Rectal smooth muscle tissue (tissue), 1 donor: ENCODE measurements at regions not wholly inside any gene's neighbourhood (a gene's known extent, or its start where the extent isn't known, plus 50 kb on each side); places are given as distances from the start of the nearest gene placed in this dataset.

ENCODE experiments used
- H3K27ac ChIP-seq: one replicate; pipeline ENCODE4 v1.7.0; 2013; ENCODE audit warnings: low read depth, low read length, inconsistent platforms
- H3K27me3 ChIP-seq: one replicate; pipeline ENCODE4 v1.7.0; 2013; ENCODE audit warnings: low read length; ENCODE audit not compliant: control insufficient read depth, insufficient read depth
- H3K36me3 ChIP-seq: one replicate; pipeline ENCODE4 v1.7.0; 2013; ENCODE audit warnings: low read length; ENCODE audit not compliant: control insufficient read depth, insufficient read depth
- H3K4me1 ChIP-seq: one replicate; pipeline ENCODE4 v1.7.0; 2013; ENCODE audit warnings: low read length; ENCODE audit not compliant: control insufficient read depth, insufficient read depth
- H3K4me3 ChIP-seq: one replicate; pipeline ENCODE4 v1.7.0; 2013; ENCODE audit warnings: low read length
- H3K9ac ChIP-seq: one replicate; pipeline ENCODE4 v1.7.0; 2013; ENCODE audit warnings: low read length

DNA sequence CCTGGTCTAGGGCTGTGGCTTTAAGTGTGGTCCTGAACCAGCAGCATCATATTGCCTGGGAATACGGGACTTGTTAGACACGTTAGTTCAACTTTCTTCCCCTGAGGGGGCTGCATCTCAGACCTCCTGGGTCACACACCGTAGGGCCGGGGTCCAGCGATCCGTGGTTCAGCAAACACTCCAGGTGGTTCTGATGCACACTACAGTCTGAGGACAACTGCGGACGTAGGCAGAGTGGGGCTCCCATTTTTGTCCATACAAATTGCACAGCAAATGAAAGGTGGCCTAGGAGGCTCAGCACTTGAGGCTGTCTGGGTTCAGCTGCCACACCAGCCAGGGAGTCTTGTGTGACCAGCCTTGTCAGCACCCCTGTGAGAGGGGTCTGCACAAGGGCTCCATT, 233.1 kb downstream of the QKI start:
- Histone ChIP-seq H3K27ac (no peak overlapping the region), H3K9ac (no peak overlapping the region), H3K4me1 (no peaks in the 10 kb centered on the region), H3K4me3 (no peak overlapping the region), H3K36me3 (no peaks in the 10 kb centered on the region), H3K27me3 (no peaks in the 10 kb centered on the region)

DNA sequence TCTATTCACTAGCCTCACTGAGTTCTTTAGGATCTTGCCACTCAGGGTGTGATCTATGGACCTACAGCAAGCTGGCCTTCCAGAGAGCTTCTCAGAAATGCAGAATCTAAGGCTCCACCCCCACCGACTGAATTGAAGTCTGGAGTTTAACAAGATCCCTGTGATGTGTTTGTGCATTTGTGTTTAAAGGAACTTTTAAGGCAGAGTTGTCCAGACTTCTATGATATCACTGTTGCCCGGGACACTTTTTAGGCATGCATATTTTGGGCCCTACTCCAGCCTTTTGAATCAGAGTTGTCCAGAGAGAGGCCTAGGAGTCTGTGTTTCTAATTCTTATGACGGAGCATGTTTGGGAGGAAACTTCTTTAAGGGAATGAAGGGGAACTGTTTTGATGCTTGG, 232.3 kb downstream of the QKI start:
- Histone ChIP-seq H3K36me3 (no peaks in the 10 kb centered on the region), H3K9ac (no peak overlapping the region), H3K27me3 (no peaks in the 10 kb centered on the region), H3K4me1 (no peaks in the 10 kb centered on the region), H3K4me3 (no peak overlapping the region), H3K27ac (no peak overlapping the region)

GRCh38 chr6:163646133-163646532, 231.6 kb downstream of the QKI start:
- H3K4me3 ChIP-seq: no peak overlapping the region
- H3K27me3 ChIP-seq: no peaks in the 10 kb centered on the region
- no peak overlapping the region for H3K9ac ChIP-seq
- H3K36me3 ChIP-seq: no peaks in the 10 kb centered on the region
- no peaks in the 10 kb centered on the region for H3K4me1 ChIP-seq
- H3K27ac ChIP-seq: no peak overlapping the region

DNA sequence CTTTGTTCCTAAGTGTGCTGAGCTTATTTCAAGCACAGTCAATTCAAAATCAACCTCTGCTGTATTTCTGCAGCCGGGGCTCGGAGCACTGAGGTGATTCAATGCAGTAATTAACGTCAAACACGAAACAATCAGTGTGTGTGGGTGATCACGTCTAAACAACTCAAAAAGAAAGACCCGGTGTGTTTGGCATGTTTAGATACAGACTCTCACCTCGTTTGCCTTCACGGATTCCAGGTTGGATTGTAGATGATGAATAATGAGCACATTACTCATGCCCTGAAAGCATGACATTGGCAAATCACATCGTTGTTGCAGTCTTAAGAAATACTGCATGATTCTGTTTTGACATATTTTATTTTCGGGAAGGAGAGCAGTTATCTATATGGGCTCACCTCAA, 231.0 kb downstream of the QKI start:
- no peak overlapping the region for H3K27ac ChIP-seq
- no peak overlapping the region for H3K4me3 ChIP-seq
- H3K36me3 ChIP-seq: no peaks in the 10 kb centered on the region
- H3K27me3 ChIP-seq: no peaks in the 10 kb centered on the region
- no peak overlapping the region for H3K9ac ChIP-seq
- H3K4me1 ChIP-seq: no peaks in the 10 kb centered on the region

DNA sequence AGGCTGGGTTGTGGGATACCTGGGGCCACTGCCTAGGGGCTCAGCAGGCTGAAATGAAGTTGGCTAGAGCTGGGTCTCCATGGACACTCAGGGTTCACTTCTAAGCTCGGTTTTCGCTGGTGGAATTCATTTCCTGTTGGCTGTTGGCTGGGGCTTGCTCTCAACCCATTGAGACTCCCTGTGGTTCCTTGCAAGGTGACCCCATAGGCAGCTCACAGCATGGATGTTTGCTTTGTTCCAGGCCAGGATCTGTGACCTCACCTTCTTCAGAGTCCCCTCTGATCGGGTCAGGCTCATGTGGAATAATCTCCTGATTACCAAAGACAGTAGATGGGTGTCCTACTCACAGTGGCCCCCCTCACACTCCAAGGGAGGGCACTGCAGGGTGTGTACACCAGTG, 229.3 kb downstream of the QKI start:
- Histone ChIP-seq H3K4me1 (no peaks in the 10 kb centered on the region), H3K9ac (no peak overlapping the region), H3K27me3 (no peaks in the 10 kb centered on the region), H3K4me3 (no peak overlapping the region), H3K36me3 (no peaks in the 10 kb centered on the region), H3K27ac (no peak overlapping the region)

DNA sequence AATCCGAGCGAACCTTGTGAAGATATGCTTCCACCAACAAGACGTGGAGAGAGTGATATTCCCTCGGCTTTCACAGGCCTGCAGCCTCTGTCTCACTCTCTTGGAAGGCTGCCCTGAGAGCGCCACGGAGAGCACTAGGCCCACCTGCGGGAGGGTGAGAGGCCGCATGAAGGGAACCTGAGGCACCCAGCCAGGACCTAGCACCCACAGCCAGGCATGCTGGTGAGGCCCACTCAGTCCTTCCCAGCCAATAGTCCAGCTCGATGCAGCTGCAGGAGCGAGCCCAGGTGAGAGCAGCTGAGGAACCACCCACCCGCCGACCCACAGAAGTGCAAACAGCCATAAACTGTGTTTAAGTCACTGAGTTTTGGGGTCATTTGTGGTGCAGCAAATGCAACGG, 227.2 kb downstream of the QKI start:
- Histone ChIP-seq H3K27ac (no peak overlapping the region), H3K27me3 (no peaks in the 10 kb centered on the region), H3K4me1 (no peaks in the 10 kb centered on the region), H3K36me3 (no peaks in the 10 kb centered on the region), H3K9ac (no peak overlapping the region), H3K4me3 (no peak overlapping the region)

DNA sequence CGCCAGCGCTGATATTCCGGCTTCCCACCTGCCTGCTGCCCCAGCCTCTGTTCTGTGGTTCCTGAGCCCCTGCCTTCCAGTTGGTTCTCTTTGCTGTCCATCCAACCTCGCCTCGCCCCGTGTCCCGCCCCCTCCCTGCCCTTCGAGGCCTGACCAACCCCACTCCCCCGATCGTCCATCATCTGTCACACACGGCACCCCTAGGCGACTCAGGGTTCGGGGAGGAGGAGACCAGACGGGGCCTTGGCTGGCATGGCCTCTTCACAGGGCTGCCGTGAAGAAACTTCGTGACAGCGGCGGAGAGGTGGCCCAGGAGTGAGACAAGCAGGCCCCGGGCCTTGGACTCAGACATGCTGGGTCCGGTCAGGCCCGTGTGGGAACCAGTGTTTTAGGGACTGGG, 226.1 kb downstream of the QKI start:
- Histone ChIP-seq H3K27me3 (no peaks in the 10 kb centered on the region), H3K9ac (no peak overlapping the region), H3K4me3 (no peak overlapping the region), H3K36me3 (no peaks in the 10 kb centered on the region), H3K27ac (no peak overlapping the region), H3K4me1 (no peaks in the 10 kb centered on the region)

DNA sequence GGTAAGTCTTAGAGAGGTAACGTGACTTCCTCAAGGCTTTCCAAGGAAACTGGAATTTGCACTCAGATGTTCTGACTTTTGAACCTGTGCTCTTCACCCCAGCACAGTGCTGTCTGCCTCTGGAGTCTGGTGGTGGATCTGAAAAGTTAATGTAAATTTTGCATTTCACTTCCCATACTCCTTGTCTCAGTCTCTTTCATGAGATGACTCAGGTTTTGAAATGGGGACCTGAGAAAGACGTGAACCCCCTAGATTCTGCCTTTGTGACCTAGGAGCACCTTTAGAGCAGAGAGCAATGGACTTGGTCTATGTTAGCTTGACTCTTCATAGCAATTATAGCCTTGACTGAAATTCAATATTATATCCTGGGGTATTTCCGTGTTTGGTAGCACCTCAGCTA, 223.0 kb downstream of the QKI start:
- no peaks in the 10 kb centered on the region for H3K36me3 ChIP-seq
- no peaks in the 10 kb centered on the region for H3K27me3 ChIP-seq
- H3K4me3 ChIP-seq: no peak overlapping the region
- H3K9ac ChIP-seq: no peak overlapping the region
- no peaks in the 10 kb centered on the region for H3K4me1 ChIP-seq
- no peak overlapping the region for H3K27ac ChIP-seq

- no peak overlapping the region for H3K27ac ChIP-seq
Observed at GRCh38 chr6:163635731-163636364, 221.3 kb downstream of the QKI start.

GRCh38 chr6:163635315-163635714, 220.8 kb downstream of the QKI start:
- Histone ChIP-seq H3K27me3 (no peaks in the 10 kb centered on the region), H3K9ac (no peak overlapping the region), H3K4me3 (no peak overlapping the region), H3K4me1 (no peaks in the 10 kb centered on the region), H3K36me3 (no peaks in the 10 kb centered on the region), H3K27ac (no peak overlapping the region)

More at GRCh38 chr6:163635731-163636364, 221.3 kb downstream of the QKI start:
- no peak overlapping the region for H3K9ac ChIP-seq
- H3K36me3 ChIP-seq: no peaks in the 10 kb centered on the region
- no peaks in the 10 kb centered on the region for H3K4me1 ChIP-seq
- H3K27me3 ChIP-seq: no peaks in the 10 kb centered on the region
- no peak overlapping the region for H3K4me3 ChIP-seq

DNA sequence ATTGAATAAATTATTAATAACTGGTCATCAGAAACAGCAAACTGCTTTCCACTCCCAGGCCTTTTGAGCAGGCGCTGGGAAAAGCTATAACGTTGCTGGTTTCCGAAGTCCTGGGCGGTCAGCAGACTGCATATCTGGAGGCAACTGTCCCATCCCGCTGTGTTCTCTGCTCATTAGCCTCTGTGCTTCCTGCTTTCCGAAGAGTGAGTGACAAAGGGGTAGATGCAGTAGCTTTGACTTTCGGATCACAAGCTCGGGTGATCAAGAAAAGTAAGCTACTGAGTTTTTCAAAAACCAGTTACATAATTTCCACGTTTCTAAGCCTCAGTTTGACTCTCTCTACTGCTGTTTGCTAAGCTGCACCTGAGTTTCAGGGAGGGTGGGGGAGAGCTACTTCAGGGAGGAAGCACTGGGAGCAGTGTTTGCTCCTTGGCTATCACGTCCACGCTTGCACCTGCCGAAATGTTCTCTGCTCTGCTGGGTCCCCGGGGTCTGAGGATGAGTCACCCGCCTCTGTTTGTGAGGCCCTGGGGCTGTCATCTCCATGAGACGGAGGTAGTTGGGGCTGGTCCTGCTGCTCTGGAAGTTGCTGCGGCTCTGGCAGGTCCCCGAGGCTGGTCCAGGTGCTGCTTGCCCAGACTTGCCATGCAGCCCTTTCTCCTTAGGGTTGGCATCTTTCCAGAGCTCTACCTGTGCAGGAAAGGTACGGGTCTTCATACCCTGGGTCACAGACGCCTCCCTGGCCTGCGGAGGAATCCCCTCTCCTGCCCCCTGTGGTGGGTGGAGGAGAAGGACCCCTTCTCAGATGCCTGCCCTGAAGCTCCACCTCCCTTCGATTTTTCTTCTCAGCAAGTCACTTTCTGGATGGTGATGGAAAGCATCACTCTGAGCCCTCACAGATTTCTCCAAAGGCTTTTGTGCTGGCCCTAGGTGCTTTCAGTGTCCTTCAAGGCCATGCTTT, 220.0 kb downstream of the QKI start:
- no peak overlapping the region for H3K4me3 ChIP-seq
- H3K36me3 ChIP-seq: no peaks in the 10 kb centered on the region
- H3K4me1 ChIP-seq: no peaks in the 10 kb centered on the region
- no peaks in the 10 kb centered on the region for H3K27me3 ChIP-seq
- H3K27ac ChIP-seq: no peak overlapping the region
- H3K9ac ChIP-seq: no peak overlapping the region

DNA sequence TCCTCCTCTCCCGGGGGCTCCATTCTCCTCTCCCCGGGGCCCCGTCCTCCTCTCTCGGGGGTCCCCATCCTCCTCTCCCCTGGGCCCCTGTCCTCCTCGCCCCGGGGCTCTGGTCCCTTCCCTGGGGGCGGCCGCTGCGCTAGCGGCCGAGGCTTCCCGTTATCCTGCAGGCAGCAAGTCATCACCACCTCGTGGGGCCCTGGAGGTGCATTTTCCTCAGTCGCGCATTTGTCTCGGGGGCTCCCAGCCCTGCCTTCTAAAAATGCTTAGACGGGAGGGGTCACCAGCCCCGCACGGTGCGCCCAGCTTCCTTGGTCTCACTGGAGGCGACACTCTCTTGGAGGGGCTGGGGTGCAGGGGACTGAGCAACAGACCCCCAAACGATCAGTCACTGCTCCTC, 216.5 kb downstream of the QKI start:
- Histone ChIP-seq H3K4me3 (no peak overlapping the region), H3K36me3 (no peaks in the 10 kb centered on the region), H3K27me3 (no peaks in the 10 kb centered on the region), H3K4me1 (no peaks in the 10 kb centered on the region), H3K27ac (no peak overlapping the region), H3K9ac (no peak overlapping the region)

DNA sequence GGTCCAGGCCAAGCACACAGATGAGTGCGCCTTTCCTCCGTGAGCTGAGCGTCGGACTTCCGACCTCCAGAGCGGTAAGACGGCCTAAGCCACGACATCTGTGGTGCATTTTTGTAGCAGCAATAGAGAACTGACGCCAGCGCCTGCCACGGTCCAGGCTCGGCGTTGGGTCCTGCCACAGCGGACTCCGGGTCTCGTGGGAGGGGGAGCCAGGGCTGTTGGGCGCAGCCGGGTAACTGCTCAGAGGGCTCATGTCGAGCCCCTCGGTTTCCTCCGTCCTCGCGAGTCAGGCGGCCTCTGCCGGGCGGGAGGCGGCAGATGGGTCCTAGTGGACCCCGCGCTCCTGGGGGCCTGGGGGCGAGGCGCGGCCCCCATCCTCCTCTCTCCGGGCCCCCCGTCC, 216.1 kb downstream of the QKI start:
- no peak overlapping the region for H3K9ac ChIP-seq
- H3K27me3 ChIP-seq: no peaks in the 10 kb centered on the region
- H3K4me3 ChIP-seq: no peak overlapping the region
- H3K4me1 ChIP-seq: no peaks in the 10 kb centered on the region
- H3K27ac ChIP-seq: no peak overlapping the region
- H3K36me3 ChIP-seq: no peaks in the 10 kb centered on the region
